GM12878 (cell line): ENCODE measurements at regions not wholly inside any gene's neighbourhood (a gene's known extent, or its start where the extent isn't known, plus 50 kb on each side); places are given as distances from the start of the nearest gene placed in this dataset.

ENCODE experiments used
- ATAC-seq: fragments of 200-7000 bp; cut with Tn5 transposase; 3 replicates; pipeline ENCODE4 v1.9.1; 2020; ENCODE audit warnings: mild to moderate bottlenecking, moderate library complexity
- BruUV-seq: library from RNA; stranded (reverse); fragments of 400-500 nt; replicated peaks from 2 replicates; lab custom pipeline; 2021; lab: Mats Ljungman, UMichigan
- CTCF ChIA-PET: fragments of 300-600 bp; sonication (Branson Sonifier 250); formaldehyde crosslinking; extraction: SDS; loops from one replicate; lab custom pipeline; 2021; ENCODE audit warnings: inconsistent platforms; lab: Yijun Ruan, JAX
- POLR2A ChIA-PET: fragments of 350-600 bp; formaldehyde crosslinking; extraction: SDS; loops from one replicate; lab custom pipeline; 2021; ENCODE audit warnings: inconsistent platforms; lab: Charles Lee
- RAD21 ChIA-PET: fragments of 300-600 bp; sonication (Branson Sonifier 250); formaldehyde crosslinking; loops from one replicate; lab custom pipeline; 2023; ENCODE audit warnings: antibody characterized with exemption; ENCODE audit not compliant: unreplicated experiment; lab: Charles Lee
- SMC1A ChIA-PET: fragments of 300-600 bp; sonication (Branson Sonifier 250); formaldehyde crosslinking; loops from one replicate; lab custom pipeline; 2023; ENCODE audit not compliant: unreplicated experiment, uncharacterized antibody; lab: Charles Lee
- DNase-seq: peaks from one replicate; pipeline ENCODE4 v3.0.0-alpha.2; 2011; ENCODE audit warnings: low read depth, low spot score
- FAIRE-seq: peaks from 3 replicates; lab custom pipeline; 2011; peaks lifted over from hg19 to GRCh38; lab: Jason Lieb, UNC
- H2AFZ ChIP-seq: 2 replicates; pipeline ENCODE4 v1.6.0; 2011; ENCODE audit warnings: low read depth, low read length, control low read depth; ENCODE audit not compliant: control insufficient read depth
- H3K27ac ChIP-seq: 2 replicates; pipeline ENCODE4 v1.5.1; 2011; ENCODE audit warnings: control low read depth; ENCODE audit not compliant: control insufficient read depth, insufficient read depth
- H3K27me3 ChIP-seq, 2 experiments: replicated peaks in 1 of 2; 2 replicates each; pipeline versions ENCODE4 v1.6.0 to v1.6.1; 2011; ENCODE audit warnings: low read length in 1 of 2; ENCODE audit not compliant: control insufficient read depth in 2 of 2, insufficient read depth in 2 of 2
- H3K36me3 ChIP-seq, 2 experiments: 2 replicates each; pipeline ENCODE4 v1.5.1; 2011; ENCODE audit warnings: low read length in 1 of 2; ENCODE audit not compliant: control insufficient read depth in 2 of 2, insufficient read depth in 2 of 2
- H3K4me1 ChIP-seq: 2 replicates; pipeline ENCODE4 v1.6.1; 2011; ENCODE audit warnings: mild to moderate bottlenecking, low read length, moderate library complexity, mixed read lengths; ENCODE audit not compliant: control insufficient read depth, insufficient read depth
- H3K4me2 ChIP-seq: 2 replicates; pipeline ENCODE4 v1.6.0; 2011; ENCODE audit warnings: control low read depth; ENCODE audit not compliant: control insufficient read depth, insufficient read depth
- H3K4me3 ChIP-seq: fragments of 200-600 bp; sonication (generic); 2 replicates; pipeline ENCODE4 v1.5.1; 2016
- H3K79me2 ChIP-seq: 2 replicates; pipeline ENCODE4 v1.6.0; 2011; ENCODE audit warnings: low read length; ENCODE audit not compliant: control insufficient read depth, insufficient read depth
- H3K9ac ChIP-seq: 2 replicates; pipeline ENCODE4 v1.8.0; 2011; ENCODE audit warnings: low read length, control low read depth, mixed read lengths; ENCODE audit not compliant: control insufficient read depth, insufficient read depth
- H3K9me3 ChIP-seq: replicated peaks from 3 replicates; pipeline ENCODE4 v1.5.1; 2011; ENCODE audit warnings: mild to moderate bottlenecking, low read length; ENCODE audit not compliant: control insufficient read depth, insufficient read depth
- H4K20me1 ChIP-seq: 2 replicates; pipeline ENCODE4 v1.6.0; 2011; ENCODE audit not compliant: control insufficient read depth, insufficient read depth
- ASH2L ChIP-seq: fragments of 300-600, 200-600 bp; sonication (generic); IDR thresholded peaks from 2 replicates; pipeline ENCODE4 v1.6.1; 2017; ENCODE audit warnings: low read depth, mild to moderate bottlenecking, borderline replicate concordance
- EED ChIP-seq: sonication (generic); IDR thresholded peaks from 2 replicates; pipeline ENCODE4 v1.6.1; 2016; ENCODE audit warnings: antibody characterized with exemption, low read depth
- EP300 ChIP-seq, 2 experiments: fragments of 150-350 bp in 1 of 2; IDR thresholded peaks; 2 replicates each; pipeline ENCODE4 v1.6.1; 2011 to 2012; ENCODE audit warnings: low read depth in 2 of 2, low read length in 2 of 2, borderline replicate concordance in 1 of 2, improper control_type of control experiment in 1 of 2, inconsistent platforms in 1 of 2; ENCODE audit not compliant: control insufficient read depth in 1 of 2
- NFIC ChIP-seq: IDR thresholded peaks from 2 replicates; pipeline ENCODE4 v1.6.1; 2012; ENCODE audit warnings: low read depth, mild to moderate bottlenecking, inconsistent platforms, low read length, moderate library complexity
- NFYB ChIP-seq: IDR thresholded peaks from 2 replicates; pipeline ENCODE4 v1.6.1; 2011; ENCODE audit warnings: low read depth, mild to moderate bottlenecking, low read length, improper control_type of control experiment, moderate library complexity; ENCODE audit not compliant: insufficient read depth
- NR2C1 ChIP-seq: fragments of 450-650 bp; IDR thresholded peaks from 2 replicates; pipeline ENCODE4 v1.6.1; 2017; ENCODE audit warnings: antibody characterized with exemption, mild to moderate bottlenecking, moderate library complexity
- RB1 ChIP-seq: fragments of 450-650 bp; formaldehyde crosslinking; IDR thresholded peaks from 2 replicates; pipeline ENCODE4 v1.6.1; 2017; ENCODE audit warnings: mild to moderate bottlenecking, borderline replicate concordance
- ZNF384 ChIP-seq: IDR thresholded peaks from 2 replicates; pipeline ENCODE4 v1.6.1; 2012; ENCODE audit warnings: low read depth, mild to moderate bottlenecking, low read length, improper control_type of control experiment, borderline replicate concordance
- WGBS: methylation state at CpG from one replicate; pipeline ENCODE4 v1.1.6; 2016; ENCODE audit warnings: low lambda C conversion rate; ENCODE audit not compliant: insufficient replicate concordance, insufficient coverage; ENCODE audit errors: missing lambda C conversion rate; 5-methylcytosine and 5-hydroxymethylcytosine counted together
- in situ Hi-C: fragments of 300-500 bp; cut with MboI; formaldehyde crosslinking; loops from 9 replicates; pipeline ENCODE4 v1.14.3; 2018; ENCODE audit warnings: mixed read lengths
- intact Hi-C: fragments of 100-400 bp; cut with micrococcal nuclease; formaldehyde crosslinking; loops from one replicate; pipeline ENCODE4 v1.14.2; 2022; ENCODE audit not compliant: unreplicated experiment
- TF ChIP-seq, protein P1 (sequence below): fragments of 450-650 bp; formaldehyde crosslinking; IDR thresholded peaks from 2 replicates; pipeline ENCODE4 v1.5.0; 2022; ENCODE audit warnings: mild to moderate bottlenecking, missing genetic modification characterization
- TF ChIP-seq, protein P2 (sequence below): fragments of 450-650 bp; conservative IDR thresholded peaks from 2 replicates; pipeline ENCODE4 v1.6.1; 2017; ENCODE audit warnings: mild to moderate bottlenecking, moderate library complexity
- TF ChIP-seq, protein P3 (sequence below): IDR thresholded peaks from 2 replicates; pipeline ENCODE4 v1.6.1; 2011; ENCODE audit warnings: low read depth, low read length, improper control_type of control experiment, borderline replicate concordance
- TF ChIP-seq, protein P4 (sequence below): fragments of 450-650 bp; IDR thresholded peaks from 2 replicates; pipeline ENCODE4 v1.6.1; 2017; ENCODE audit warnings: mild to moderate bottlenecking, moderate library complexity

DNA sequence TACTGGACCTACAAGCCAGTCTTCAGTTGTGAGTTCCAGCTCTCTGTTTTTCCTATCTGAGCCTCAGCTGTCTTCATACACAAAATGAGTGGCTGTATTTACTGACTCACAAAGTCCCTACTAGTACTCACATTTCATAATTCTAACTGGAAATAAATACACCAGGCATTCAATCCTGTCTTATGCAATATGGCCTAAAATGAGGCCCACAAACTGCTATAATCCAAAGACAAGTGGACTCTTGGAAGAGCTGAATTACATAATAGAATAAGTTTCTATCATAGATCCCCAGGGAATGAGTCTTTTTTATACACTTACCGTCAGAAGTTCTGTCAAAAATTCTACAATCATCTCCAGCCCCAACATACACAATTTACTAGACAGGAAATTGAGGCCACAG lies 211.9 kb downstream of the LRRN1 start (continued):
- TF ChIP-seq NFIC, result no peak
- no peak for TF ChIP-seq NFYB
- TF ChIP-seq ZNF384, result no peak
- TF ChIP-seq, protein P1, sequence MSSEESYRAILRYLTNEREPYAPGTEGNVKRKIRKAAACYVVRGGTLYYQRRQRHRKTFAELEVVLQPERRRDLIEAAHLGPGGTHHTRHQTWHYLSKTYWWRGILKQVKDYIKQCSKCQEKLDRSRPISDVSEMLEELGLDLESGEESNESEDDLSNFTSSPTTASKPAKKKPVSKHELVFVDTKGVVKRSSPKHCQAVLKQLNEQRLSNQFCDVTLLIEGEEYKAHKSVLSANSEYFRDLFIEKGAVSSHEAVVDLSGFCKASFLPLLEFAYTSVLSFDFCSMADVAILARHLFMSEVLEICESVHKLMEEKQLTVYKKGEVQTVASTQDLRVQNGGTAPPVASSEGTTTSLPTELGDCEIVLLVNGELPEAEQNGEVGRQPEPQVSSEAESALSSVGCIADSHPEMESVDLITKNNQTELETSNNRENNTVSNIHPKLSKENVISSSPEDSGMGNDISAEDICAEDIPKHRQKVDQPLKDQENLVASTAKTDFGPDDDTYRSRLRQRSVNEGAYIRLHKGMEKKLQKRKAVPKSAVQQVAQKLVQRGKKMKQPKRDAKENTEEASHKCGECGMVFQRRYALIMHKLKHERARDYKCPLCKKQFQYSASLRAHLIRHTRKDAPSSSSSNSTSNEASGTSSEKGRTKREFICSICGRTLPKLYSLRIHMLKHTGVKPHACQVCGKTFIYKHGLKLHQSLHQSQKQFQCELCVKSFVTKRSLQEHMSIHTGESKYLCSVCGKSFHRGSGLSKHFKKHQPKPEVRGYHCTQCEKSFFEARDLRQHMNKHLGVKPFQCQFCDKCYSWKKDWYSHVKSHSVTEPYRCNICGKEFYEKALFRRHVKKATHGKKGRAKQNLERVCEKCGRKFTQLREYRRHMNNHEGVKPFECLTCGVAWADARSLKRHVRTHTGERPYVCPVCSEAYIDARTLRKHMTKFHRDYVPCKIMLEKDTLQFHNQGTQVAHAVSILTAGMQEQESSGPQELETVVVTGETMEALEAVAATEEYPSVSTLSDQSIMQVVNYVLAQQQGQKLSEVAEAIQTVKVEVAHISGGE (CRISPR knock-in tag), result no peak
- TF ChIP-seq, protein P2, sequence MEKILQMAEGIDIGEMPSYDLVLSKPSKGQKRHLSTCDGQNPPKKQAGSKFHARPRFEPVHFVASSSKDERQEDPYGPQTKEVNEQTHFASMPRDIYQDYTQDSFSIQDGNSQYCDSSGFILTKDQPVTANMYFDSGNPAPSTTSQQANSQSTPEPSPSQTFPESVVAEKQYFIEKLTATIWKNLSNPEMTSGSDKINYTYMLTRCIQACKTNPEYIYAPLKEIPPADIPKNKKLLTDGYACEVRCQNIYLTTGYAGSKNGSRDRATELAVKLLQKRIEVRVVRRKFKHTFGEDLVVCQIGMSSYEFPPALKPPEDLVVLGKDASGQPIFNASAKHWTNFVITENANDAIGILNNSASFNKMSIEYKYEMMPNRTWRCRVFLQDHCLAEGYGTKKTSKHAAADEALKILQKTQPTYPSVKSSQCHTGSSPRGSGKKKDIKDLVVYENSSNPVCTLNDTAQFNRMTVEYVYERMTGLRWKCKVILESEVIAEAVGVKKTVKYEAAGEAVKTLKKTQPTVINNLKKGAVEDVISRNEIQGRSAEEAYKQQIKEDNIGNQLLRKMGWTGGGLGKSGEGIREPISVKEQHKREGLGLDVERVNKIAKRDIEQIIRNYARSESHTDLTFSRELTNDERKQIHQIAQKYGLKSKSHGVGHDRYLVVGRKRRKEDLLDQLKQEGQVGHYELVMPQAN, result no peak
- TF ChIP-seq, all 136 proteins: peak for 0

DNA sequence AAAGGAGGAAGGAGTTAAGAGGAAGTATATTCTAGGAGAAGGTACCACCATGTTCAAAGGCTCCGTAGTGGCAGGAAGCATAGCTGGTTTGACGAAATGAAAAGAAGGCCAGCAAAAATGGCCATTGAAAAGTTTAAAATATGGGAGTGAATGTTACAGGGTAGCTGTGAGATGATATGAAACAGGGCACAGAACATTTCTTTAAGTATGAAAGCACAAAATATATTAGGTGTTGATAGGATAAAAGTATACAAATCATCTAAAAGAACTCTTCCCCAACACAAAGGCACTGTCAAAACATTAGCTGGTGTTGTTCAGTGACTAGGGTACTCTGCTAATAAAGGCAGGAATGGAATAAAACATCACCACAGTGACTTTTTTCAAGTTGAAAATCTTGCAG lies 216.2 kb downstream of the LRRN1 start:
- ATAC-seq (no peak), DNase-seq (no peak), FAIRE-seq (no peak)
- Histone ChIP-seq H4K20me1 (no peaks in the 10 kb centered on the region), H3K4me3 (no peak overlapping the region), H3K4me1 (no peaks in the 10 kb centered on the region), H3K27me3 (no peaks in the 10 kb centered on the region), H2AFZ (no peak overlapping the region), H3K9ac (no peak overlapping the region), H3K4me2 (no peak overlapping the region), H3K9me3 (no peaks in the 10 kb centered on the region), H3K27ac (no peak overlapping the region), H3K79me2 (no peaks in the 10 kb centered on the region), H3K36me3 (no peaks in the 10 kb centered on the region)
- ChIA-PET RAD21 (no interaction called here), POLR2A (no interaction called here), SMC1A (interaction anchor here (1.0 kb wide), 1 partner anchor 815 kb away, joined by 4 read pairs; no protein-coding TSS in a partner anchor), CTCF (interaction anchor here (2.4 kb wide), 1 partner anchor 17 kb away, joined by 8 read pairs; no protein-coding TSS in a partner anchor)
- BruUV-seq, result no TSS peak
- in situ Hi-C loops, result no loop called here
- intact Hi-C loops, result no loop called here
- WGBS, result 0% methylated on average over 2 of the region's 2 CpGs
- no peak for TF ChIP-seq NR2C1
- TF ChIP-seq EP300 (IDR thresholded peaks at IDR 0.05; ENCODE audit: borderline replicate concordance in 1 of 2, control insufficient read depth in 1 of 2, low read depth in 2 of 2, low read length in 2 of 2), result no peak
- no peak for TF ChIP-seq ASH2L
- TF ChIP-seq, protein P3, sequence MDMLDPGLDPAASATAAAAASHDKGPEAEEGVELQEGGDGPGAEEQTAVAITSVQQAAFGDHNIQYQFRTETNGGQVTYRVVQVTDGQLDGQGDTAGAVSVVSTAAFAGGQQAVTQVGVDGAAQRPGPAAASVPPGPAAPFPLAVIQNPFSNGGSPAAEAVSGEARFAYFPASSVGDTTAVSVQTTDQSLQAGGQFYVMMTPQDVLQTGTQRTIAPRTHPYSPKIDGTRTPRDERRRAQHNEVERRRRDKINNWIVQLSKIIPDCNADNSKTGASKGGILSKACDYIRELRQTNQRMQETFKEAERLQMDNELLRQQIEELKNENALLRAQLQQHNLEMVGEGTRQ, result no peak
- TF ChIP-seq EED, result no peak
- TF ChIP-seq, protein P4, sequence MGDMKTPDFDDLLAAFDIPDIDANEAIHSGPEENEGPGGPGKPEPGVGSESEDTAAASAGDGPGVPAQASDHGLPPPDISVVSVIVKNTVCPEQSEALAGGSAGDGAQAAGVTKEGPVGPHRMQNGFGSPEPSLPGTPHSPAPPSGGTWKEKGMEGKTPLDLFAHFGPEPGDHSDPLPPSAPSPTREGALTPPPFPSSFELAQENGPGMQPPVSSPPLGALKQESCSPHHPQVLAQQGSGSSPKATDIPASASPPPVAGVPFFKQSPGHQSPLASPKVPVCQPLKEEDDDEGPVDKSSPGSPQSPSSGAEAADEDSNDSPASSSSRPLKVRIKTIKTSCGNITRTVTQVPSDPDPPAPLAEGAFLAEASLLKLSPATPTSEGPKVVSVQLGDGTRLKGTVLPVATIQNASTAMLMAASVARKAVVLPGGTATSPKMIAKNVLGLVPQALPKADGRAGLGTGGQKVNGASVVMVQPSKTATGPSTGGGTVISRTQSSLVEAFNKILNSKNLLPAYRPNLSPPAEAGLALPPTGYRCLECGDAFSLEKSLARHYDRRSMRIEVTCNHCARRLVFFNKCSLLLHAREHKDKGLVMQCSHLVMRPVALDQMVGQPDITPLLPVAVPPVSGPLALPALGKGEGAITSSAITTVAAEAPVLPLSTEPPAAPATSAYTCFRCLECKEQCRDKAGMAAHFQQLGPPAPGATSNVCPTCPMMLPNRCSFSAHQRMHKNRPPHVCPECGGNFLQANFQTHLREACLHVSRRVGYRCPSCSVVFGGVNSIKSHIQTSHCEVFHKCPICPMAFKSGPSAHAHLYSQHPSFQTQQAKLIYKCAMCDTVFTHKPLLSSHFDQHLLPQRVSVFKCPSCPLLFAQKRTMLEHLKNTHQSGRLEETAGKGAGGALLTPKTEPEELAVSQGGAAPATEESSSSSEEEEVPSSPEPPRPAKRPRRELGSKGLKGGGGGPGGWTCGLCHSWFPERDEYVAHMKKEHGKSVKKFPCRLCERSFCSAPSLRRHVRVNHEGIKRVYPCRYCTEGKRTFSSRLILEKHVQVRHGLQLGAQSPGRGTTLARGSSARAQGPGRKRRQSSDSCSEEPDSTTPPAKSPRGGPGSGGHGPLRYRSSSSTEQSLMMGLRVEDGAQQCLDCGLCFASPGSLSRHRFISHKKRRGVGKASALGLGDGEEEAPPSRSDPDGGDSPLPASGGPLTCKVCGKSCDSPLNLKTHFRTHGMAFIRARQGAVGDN, result no peak
- no peak for TF ChIP-seq RB1
